HG03571 (cell line): ENCODE measurements at regions not wholly inside any gene's neighbourhood (a gene's known extent, or its start where the extent isn't known, plus 50 kb on each side); places are given as distances from the start of the nearest gene placed in this dataset.

Source experiments
- ATAC-seq: cut with Tn5 transposase; IDR thresholded peaks from one replicate; pipeline ENCODE4 v1.9.1; 2021; ENCODE audit not compliant: unreplicated experiment

DNA sequence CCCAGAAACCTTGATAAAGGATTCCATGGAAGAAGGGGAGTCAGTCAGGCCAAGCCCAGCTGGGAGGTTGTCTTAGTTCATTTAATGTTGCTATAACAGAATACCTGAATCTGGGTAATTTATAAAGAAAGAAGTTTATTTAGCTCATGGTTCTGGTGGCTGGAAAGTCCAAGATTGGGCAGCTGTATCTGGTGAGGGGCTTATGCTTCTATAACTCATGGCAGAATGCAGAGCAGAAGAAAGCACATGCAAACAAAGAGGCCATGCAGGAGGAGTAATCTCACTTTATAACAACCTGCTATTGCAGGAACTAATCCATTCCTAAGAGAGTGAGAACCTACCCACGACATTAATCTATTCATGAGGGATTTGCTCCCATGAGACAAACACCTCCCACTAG, 54.2 kb upstream of the ANKRD1 start:
- no peak for ATAC-seq

DNA sequence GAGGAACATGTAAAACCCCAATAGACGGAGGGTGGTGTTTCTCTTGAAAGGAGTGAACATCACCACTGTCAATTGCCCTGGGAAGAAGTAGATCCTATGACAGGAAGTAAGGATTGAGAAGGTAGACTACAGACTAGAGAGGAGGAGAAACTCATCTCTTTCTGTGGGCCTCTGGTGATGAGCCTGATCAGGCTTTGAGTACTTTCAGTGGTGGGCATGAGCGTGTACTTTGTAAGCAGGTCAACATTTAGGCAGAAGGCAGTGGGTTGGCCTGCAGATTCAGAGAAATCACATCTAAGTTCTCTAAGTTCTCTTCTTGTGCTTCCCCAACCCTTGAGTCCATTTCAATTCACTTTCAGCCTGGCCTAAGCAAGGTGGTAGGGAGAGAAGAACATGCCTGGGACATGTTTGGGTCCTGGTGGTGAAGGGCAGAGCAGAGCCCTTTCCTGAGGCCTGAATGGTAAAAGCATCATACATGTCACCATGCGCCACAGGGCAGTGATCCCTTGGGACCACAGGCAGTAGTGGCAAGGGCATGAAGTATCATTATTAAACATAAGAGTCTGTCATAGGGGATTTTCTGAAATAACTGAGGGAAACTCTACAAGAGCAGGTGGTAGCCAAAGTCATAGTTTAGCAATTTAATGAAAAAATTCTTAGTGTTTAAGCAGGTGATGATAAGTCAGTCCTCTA, 56.4 kb upstream of the ANKRD1 start:
- peak; percentile 62 for ATAC-seq

DNA sequence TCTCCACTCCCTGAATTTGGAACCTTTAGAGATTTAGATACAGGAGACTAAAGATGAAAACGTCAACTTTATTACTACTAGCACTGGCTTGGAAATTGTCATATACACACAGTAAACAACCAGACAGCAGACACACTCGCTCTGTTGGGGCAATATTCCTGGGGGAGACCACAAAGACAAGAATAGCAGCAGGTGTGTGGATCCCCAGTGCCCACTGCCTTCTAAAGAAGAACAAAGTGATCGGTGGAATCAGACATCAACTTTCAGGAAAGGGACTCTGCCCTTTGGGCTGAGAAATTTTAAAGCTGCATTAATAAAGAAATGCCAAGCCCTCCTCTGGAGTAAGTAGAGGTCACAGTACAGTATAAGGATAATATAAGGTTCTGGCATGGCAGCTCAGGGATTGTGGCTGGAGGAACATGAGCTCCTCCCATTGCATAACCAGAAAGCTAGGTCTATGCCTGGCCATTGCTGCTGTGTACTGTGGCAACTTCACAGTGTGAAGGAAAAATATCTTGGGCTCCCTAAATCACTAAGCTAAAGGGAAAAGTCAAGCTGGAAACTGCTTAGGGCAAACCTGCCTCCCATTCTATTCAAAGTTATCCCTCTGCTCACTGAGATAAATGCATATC, 57.1 kb upstream of the ANKRD1 start:
- ATAC-seq, result no peak

DNA sequence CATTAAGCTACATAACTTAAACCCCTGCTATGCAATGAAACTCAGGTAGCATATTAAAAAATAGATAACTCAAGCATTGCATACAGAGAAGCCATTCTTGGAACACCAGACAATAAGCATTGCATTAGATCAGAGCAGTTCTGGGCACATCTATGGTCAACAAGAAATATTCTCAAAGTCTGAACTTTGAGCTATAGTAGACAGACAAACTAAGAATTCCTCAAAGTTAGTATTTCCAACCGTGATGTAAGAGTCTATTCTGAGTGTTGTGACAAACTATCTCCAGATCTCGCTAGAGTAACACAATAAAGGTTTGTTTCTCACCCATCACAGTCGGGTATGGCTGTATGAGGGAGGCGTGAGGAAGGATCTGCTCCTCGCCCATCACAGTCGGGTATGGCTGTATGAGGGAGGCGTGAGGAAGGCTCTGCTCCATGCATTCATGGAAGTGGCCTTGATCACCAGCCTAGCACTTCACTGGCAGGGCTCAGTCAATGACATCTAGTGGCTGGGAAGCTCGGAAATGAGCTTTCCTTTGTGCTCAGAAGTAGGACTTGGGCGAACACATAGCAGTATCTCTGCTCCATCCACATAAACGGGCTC, 61.6 kb upstream of the ANKRD1 start:
- ATAC-seq, result no peak

DNA sequence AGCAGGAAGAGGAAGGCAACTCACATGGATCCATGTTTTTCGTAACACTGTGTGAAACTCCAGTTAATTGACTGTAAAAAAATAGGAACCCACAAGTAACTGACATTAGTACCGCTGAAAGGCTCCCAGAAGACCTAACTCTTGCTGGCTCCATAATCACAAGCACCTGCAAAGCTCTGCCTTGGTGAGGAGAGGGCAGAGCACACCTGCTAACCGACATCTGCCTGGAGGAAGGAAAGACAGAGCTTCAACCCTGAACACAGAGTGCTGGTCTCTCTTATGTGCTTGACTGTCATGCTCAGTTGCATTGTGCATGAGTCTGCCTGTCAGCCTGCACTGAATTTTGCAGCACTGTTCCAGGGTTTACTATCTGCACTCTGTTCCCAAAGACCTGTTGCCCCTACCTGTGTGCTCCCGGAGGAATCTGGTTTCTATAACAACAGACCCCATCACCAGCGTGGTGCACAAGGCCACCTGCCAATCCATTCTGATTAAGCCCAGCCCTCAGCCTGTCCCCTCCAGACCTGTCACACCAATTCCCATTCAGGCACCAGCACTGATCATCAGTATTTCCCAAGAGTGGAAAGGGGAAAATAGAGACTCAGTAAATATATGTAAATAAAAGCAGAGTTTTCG, 63.1 kb upstream of the ANKRD1 start:
- ATAC-seq, result no peak

DNA sequence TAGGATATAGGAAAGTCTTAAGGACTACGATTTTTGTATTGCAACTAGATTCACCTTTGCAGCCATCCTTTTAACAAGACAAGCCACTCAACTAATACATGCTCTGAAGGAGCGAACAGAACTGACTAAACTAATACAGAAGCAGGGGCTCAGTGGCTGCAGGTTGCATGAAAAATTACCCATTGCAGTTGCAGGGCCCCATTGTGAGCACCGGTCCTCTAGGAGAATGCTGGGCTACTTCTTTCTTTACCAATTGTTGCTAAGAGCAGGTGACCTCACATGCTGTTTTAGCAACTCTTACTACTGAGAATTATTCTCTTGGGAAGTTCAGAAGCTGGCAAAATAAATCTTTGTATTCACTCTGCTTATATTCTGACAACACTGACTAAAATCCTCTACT, 64.0 kb upstream of the ANKRD1 start:
- ATAC-seq, result no peak

DNA sequence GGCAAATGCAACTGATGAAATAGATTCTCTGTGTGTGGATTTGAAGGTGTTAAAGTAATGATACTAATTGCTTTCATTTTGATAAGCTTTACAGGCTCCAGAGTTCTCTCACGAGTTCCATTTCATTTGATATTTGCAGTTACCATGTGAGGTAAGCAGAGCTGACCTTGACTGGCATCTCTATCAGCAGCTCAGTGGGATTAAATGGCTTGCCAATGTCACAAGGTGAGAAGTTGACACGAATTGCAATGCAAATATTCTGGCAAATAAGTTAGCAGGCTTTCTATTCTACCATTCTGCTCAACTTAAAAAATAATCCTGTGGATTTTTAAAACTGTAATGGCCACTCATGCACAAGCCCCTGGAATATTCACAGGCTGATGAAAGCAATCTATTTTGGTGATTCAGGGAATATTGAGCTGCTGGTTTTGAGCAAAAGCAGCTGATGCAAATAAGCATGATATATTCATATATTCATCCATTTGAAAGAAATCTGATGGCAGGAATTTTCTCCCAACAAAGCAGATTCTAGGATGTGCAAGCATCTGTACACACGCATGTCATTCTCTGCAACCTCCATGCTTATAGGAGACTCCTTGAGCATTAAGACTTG, 64.5 kb upstream of the ANKRD1 start:
- ATAC-seq, result no peak

DNA sequence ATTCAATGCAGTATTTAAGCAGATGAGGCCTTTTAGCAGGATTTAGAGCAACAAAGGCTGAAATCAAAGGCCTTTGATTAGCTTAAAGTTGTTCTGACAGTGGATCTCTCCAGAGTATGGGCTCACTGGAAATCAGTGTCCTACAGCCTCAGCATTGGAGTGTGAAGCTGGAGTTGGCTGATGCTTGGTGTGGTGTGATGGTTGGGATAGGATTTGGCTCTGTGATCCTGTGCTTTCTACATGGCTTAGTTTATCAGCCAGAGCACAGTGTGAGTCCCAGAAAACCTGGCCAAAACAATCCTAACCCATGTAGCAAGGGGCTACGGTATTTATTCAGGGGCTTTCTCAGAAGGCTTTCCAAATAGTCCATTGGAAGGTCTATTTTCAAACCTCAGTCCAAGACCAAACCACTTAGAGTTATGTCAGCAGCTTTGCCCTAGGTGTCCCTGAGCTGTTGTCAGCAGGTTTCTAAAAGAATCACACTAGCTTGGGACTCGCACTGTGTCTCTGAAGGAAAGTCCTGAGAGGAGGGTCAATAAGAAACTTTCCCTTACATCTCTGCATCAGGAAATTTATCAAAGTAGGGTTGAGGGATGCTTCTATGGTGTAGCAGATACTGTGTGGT, 65.4 kb upstream of the ANKRD1 start:
- ATAC-seq, result no peak

DNA sequence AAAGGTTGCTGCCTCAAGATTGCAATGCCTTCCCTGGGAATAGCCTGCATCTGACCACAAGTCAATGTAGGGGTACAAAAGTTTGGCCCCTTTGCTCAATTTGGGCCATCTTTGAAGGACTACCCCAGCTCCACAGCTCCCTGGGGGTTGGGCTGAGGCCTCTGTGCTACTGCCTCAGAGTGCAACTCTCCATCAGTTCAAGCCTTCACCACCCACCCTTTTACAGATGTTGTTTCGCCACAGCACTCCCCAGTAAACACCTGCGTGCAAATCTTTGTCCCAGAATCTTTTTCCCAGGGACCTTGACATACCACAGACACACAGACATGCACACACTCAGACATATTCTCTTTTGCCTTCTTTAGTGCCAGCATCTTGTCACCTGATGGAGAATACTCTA, 66.0 kb upstream of the ANKRD1 start:
- no peak for ATAC-seq

DNA sequence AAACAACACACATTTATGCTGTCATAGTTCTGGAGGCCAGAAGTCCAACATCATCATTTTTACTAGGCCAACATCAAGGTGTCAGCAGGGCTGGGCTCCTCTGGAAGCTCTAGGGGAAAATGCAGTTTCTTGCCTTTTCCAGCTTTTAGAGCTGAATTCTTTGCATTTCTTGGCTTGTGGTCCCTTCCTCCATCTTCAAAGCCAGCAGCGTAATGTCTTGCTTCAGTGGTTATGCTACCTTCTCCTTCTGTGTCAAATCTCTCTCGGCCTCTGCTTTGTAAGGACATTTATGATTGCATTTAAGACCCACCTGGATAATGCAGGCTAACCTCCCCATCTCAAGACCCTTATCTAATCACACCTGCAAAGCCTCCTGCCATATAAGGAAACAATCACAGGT, 66.5 kb upstream of the ANKRD1 start:
- no peak for ATAC-seq

DNA sequence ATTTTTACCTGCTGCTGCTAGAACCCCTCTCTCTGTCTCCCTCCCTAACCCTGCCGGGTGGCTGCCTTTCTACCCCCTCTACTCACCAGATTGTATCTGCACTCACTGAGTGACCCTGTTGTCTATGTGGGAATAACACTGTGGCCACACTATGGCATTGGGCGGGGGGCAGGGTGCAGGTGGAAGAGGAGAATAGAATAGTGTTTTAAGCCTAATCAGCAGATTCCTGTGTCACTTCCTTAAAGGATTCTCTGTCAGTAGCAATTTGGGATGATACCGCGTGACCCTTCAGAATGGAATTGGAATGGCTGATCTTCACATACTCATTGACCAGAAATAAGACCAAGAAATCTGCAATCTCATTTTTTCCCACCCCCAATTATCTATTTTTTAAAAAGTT, 67.1 kb upstream of the ANKRD1 start:
- ATAC-seq, result no peak

DNA sequence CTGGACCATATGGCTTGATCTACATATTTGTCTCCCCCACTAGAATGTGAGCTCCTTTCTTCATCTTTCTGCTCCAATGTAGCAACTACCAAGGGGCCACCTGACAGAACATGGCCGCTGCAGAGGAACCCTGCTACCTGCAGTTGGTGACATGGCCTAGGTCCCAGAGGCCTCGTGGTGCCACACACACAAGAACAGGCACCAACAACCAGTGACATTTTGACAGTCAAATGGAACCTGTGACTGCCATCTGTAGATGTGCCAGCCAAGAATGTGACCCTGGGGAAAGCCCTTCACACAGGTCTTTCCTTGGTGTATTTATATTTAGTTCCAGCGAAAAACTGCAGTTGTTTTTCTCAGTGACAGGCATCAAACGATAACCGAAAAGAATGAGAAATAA, 67.9 kb upstream of the ANKRD1 start:
- no peak for ATAC-seq

DNA sequence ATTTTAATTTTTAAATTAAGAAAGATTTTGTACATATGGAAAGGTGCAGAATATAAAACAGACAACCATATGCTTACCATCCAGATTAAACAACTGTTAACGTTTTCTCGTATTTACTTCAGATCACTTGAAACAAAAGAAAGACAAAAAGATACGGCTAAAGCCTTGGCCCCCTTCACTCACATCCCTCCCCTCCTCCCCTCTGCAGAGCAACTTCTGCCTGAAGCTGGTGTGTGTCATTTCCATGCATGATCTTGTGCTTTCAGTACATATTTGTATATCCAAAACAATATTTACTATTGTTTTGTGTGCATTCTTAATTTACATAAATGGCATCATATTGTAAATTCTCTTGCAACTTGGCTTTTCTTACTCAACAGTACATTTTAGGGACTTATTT, 68.5 kb upstream of the ANKRD1 start:
- ATAC-seq, result no peak

DNA sequence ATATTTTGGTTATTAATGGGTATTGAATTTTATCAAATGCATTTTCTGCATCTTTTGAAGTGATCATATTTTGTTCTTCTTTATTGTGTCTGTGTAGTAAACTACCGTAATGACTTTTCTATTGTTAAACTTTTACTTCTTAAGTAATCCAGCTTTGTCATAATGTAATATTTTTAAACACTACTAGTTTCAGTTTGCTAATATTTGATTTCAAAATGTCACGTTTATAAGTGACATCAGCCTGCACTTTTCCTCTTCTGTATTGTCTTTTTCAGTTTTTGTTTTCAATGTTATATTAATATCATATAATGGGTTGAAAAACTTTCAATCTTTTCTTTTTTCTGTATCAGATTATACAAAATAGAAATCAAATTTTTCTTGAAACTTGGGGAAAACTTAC, 71.6 kb upstream of the ANKRD1 start:
- ATAC-seq, result peak; percentile 42

DNA sequence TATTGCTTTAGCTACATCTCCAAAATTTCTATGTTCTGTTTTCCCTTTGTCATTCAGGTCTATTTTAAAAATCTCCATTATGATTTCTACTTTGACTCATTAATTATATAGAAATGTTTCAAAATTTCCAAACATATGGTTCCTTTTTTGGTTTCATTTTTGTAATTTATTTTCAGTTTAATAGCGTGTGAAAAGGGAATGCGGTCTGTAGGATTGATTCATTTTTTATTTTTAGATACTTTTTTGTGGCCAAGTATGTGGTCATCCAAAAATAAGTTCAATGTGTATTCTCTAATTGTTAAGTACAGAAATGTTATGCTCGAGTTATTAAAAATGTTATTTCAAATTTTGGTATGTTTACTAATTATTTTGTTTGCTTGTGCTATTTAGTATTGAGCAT, 72.5 kb upstream of the ANKRD1 start:
- no peak for ATAC-seq

DNA sequence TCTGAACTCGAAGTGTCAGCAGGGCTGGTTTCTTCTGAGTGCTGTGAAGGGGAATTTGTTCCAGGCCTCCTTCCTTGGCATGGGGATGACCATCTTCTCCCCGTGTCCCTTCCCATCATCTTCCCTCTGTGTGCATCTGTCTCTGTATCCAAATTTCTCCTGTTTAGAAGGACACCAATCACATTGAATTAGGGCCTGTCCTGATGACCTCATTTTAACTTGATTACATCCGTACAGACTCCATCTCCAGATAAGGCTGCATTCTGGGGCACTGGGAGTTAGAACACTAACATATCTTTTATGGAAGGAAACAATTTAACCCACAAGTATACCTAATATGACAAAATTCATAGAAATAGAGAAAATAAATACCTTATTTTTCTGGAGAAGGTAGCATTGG, 76.8 kb upstream of the ANKRD1 start:
- no peak for ATAC-seq

DNA sequence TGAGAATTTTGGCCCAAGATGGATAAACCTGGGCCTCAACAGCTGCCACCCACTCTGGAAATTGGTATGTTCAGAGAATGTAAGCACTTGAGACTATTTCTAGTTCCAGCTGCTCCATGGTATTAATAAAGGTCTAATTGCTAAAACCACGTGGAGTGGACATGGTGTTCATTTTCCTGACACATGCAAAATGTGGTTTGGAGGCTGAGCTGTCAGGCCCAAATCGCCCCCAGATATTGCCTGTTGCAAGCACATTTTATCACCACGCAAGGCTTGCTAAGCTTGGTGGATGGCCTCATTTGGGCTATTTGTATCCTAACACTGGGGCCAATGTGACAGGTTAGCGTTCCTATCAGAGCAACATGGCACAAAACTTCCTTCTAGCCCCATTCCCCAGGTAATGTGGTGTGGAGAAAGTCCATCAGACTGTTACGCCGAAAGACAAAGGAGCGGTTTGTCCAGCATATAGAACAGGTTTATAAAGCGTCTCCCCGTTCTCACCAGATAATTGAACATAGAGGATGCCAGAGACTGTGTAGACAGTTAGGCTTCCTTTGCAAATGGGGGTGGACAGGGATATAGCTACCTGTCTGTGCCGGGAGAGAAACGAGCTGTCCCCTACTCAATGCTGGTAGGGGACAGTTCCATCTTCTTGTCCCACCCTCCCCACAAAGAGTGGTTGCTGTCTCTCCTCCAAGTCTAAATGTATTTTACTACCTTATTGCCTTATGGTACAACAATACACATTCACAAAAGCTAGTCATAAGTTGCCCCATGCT, 78.0 kb upstream of the ANKRD1 start:
- ATAC-seq, result no peak

DNA sequence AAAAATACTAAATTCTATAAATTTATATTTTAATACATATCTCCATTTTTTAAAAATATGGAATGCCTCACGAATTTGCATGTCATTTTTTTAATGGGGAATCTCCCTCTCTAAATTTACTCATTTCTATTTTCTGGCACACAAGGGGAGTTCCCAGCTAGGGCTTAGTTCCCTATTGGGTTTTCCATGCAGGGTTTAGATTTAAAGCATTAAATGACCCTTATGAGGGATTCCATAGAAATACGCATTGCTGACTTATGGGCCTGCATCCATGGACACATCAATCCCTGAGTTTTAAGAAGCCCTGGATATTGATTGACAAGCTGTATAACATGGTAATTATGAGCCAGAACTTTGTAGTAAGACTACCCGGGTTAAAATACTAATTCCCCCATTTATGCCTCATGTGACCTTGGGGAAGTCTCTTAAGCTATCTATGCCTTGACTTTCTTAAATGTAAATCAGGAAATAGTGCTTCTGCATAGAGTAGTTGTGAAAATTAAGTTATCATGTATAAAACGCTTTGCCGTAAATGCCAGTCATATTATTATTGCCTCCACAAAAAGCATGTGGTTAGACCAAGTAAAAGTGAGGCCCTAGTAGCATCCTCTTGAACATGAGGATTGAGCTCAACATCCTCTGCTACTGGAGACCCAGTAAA, 78.8 kb upstream of the ANKRD1 start:
- ATAC-seq, result peak; percentile 59

DNA sequence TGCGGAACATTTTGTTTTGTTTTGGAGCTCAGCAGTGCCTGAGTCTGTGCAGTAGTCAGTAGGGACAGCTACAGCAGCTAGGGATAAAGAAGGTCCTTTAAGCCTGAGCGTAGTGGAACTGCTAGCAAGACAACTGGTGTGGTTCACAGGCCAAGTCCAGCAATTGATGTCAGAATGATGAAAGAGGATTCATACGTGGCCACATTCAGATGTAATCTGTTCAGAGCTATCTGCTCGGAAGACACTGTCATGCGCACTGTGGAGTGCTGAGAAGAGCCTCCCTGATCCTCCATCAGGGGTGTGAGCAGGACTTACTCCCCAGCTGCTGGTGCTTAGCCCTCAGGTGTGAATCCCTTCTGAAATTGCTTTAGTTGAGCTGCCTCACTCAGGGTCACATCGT, 79.6 kb upstream of the ANKRD1 start:
- no peak for ATAC-seq

DNA sequence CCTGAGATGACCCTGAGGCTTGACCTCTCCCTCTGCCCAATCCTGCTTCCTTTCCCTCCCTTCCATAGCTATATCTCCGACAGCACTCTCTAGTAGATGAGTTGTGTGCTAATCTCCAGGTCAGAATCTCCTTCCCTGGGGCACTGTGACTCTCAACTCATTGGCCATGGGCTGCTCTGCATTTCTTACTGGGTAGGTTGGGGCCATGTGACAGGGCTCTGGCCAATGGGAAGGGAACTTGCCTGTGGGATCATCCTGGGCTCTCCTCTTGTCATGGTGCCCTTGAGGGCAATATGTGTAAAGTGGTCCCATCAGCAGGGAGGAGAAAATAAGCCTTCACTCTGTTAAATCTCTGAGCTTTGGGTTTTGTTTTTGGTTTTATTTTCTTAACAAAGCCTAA, 80.1 kb upstream of the ANKRD1 start:
- no peak for ATAC-seq
